GM18868 (cell line): ENCODE measurements at regions not wholly inside any gene's neighbourhood (a gene's known extent, or its start where the extent isn't known, plus 50 kb on each side); places are given as distances from the start of the nearest gene placed in this dataset.

Experiments
- ATAC-seq: cut with Tn5 transposase; IDR thresholded peaks from one replicate; pipeline ENCODE4 v1.9.1; 2021; ENCODE audit warnings: mild to moderate bottlenecking, moderate library complexity; ENCODE audit not compliant: unreplicated experiment

DNA sequence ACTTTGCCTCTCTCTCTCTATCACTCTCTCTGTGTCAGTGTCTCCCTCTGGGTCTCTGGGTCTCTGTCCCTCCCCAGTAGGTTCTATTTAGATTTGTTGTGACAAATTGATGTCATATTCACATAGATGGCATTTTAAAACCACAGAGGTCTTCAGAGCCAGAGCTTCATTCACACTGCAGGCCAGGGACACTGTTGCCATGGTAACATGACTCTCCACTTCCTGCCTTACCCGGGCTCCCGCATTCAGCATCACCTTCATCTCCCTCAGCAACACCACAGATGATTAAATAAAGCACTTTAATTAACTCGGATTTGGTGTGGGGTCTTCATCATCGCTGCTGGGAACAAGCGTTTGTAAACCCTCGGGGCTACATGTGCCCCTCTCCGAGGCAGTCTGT, 132.6 kb downstream of the ETS2 start:
- ATAC-seq: no peak

DNA sequence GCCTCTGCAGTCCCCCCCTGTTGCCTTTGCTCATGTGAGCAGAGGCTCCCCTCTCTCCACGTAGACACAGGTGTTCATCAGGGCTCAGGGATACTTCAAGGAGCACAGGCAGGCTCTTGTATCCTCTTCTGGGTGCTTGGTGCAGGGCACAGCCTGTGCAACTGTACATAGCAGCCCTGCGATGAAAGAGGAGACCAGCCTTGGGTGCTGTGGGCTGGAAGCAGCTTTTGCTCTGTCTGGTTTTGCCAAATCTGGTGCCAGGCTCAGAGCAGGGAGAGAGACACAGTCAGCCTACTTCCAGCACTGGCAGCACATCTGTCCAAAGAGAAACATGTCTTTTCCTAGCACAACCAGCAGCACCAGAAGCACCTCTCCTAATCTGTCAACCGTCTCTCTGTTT, 132.1 kb downstream of the ETS2 start:
- no peak for ATAC-seq

DNA sequence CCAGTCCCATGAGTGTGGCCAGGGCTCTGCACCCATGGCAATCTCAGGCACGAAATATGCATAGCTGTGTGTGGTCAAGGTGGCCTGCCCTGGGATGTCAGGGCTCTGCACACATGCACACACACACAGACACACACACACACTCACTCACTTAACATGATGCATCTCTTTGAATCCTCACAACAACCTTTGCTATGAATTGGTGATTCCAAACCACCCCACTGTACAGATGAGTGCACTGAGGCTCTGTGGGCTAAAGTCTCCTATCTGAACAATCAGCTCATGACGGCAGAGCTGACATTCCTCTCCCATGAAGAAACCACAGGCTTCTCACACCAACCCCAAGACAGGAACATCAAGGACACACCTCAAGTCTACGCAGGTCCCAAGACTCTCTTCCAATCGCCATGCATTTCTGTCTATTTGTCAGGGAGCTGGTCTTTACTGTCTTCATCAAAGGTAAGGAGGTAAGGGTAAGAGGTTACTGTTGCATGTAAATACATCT, 131.6 kb downstream of the ETS2 start:
- ATAC-seq: no peak

DNA sequence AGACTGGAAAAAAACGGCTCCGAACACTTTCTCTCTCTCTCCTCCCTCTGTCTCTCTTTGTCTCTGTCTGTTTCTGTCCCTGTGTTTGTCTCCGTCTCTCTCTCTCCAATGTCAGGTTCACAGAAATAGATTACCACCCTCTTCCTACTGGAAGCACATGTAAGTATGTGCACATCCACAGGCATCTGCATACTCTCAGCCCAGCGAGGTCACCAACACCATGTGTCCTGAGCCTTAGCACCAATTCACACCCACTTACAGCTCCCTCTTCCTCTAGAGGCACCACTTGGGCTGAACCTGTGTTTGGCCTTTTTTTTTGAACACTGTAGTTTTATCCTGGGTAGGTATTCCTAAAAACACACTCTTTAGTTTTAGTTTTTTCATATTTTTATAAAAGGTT, 130.5 kb downstream of the ETS2 start:
- ATAC-seq: no peak

DNA sequence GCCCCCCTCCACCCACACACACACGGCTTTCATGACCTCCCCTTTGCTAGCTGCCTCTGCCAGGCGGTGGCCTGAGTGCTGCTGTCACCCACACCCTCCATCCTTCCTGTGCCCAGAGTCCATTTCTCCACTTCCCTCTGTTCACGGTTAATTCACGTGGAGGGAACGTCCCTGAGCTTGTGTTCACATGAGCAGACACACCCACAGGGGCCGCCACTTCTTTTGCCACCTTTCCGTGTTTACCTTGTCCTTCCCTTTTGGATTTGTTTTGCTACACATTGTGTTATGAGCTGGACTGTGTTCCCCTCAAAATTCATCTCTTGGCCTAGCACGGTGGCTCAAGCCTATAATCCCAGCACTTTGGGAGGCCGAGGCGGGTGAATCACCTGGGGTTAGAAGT, 128.0 kb downstream of the ETS2 start:
- no peak for ATAC-seq

DNA sequence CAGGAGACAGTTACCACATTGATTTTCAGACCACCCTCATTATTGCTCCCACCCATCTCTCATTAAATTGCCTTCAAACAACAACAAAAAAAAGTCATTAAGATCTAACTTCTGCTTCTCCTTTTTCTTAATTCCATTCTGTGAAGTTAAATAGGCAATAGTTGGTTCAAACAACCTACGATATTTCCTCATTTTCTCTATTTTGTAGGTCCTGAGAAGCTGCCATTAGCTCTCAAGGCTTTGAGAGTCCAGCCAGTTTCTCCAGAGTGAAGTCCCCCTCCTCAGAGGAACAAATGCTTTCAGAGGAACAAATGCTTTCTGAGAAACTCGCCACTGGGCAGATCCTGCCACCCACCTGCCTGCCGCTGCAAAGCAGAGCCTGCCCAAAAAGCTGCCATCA, 125.6 kb downstream of the ETS2 start:
- ATAC-seq: no peak

DNA sequence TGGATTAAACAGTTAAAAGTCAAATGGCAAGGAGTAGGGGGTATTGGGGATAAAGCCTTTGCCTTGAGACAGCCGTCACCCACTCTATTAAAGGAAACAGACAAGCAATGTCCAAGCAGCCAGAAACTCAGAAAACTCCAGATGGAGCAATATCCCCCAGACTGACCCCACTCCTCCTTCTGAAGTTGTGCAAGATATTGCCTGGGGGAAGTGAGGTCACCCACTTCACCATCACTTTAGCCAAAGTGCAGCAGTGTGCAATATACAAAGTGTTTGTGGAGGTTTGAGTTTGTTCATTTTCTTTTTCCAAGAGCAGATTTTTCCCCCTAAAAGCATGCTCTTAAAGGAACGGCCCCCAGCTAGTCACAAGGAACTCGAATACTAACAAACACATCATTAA, 125.1 kb downstream of the ETS2 start:
- ATAC-seq: no peak

DNA sequence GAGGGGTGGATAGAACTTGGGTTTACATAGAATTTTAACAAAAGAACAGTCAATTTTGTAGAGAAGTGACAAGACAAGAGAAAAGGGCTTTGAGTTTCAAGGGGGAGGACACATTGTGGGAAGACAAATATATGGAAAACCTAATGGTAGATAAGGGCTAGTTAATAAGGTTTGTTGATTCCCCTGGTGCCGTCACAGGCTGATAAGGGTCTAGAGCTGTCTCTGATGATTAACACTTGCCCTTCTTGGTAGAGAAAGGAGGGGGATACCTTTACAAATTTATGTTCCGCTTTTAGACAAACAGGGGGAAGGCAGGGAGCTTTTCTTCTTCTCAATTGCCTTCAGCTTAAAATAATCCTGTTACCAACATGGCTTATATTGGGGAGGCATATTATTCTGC, 124.3 kb downstream of the ETS2 start:
- ATAC-seq: no peak

DNA sequence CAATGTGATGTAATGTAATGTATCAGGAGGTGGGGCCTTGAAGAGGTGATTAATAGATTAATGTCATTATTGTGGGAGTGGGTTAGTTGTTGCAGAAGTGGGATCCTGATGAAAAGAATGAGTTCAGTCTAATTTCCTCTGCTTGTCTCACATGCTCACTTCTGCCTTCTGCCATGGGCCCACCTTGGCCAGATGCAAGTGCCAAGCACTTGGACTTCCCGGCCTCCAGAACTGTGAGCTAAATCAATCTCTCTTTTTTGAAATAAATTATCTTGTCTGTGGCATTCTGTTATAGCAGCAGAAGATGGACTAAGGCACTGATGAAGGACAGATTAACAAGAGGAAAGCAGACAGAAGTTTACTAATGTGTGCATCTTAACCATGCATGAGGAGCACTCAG, 123.9 kb downstream of the ETS2 start:
- ATAC-seq: no peak

DNA sequence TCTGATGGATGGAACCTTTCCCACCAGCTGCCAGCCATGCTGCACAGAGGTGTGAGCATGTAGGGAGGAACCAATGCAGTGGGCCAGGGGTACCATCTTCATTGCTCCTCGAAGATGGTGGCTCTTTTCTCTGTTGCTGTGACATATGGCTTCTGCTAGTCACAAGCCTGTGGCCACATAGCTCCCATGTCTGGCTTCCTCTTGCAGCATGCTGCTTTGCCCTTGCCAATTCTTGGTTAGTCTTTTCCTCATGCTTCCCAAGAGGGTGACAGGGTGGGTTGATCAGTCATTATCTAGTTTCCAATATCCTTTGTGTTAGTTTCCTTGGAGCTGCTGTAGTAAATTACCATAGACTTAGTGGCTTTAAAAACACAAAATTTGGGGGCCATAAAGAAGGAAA, 123.4 kb downstream of the ETS2 start:
- ATAC-seq: no peak

DNA sequence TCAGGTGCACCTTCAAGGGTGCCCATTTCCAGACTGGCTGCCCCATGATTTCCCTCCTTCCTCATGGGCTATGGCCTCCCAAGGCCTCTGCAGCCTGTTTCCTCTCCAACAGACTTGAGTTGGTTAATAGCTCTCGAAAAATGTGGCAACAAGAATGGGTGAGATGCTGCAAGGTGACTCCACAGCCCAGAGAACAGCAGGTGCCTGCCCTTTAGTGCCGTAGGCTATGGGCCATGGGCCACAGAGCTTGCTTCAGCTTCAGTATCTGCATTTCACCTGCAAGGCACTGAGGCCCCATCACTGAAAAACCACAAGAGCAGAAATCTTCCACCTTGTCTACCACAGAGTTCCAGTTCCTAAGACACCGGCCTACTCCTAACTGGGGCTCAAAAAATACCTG, 122.0 kb downstream of the ETS2 start:
- no peak for ATAC-seq

DNA sequence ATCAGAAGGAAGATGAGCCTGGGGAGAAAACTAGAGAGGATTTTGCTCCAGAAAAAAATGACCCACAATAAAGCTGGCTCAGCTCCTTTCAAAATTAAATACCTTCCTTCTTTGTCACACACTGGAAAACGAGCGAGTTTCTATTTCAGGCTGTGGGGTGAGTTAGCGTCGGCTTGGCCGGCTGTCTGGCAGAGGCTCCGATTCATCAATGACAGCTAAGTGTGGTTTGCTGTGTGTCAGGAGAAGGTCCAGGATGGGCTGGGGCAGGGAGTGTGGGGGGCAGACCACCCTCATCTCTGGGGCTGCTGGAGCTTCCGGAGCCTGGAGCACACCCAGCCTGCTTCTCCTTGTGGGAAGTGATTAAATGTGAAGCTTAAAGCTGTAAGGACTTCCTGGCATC, 120.2 kb downstream of the ETS2 start:
- ATAC-seq: no peak

DNA sequence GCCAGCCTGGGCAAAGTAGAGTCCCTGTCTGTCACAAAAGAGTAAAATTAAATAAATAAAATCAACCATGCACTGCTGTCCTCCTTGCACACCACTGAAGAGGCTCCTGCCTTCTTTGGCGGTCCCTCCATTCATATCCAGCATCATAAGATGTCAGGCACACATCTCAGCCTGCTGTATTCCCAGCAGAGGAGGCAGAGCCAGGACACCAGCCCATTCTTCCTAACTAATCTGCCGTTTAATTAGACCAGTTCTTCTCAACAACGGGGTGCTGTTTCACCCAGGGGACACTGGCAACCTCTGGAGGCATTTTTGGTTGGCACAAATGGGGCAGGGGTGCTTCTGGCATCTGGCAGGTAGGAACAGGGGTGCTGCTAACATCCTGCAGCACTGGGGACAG, 119.7 kb downstream of the ETS2 start:
- no peak for ATAC-seq

DNA sequence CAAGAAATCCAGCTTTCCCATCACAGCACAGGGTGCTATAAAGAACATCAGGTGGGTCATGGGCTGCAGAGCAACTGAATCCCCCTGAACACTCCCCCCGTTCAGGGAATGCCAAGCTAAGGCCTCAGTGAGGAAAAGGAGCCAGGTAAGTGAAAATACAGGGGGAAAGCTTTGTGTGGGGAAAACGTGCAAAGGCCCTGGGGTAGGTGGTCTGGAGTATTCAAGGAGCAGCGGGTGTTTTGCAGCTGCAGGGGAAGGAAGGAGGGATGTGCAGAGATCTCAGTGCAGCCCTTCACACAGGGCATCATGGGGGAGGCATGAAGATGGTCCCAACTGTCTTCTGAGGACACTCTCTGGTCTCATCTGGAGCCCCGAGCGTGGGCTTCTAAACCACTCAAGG, 119.2 kb downstream of the ETS2 start:
- no peak for ATAC-seq

DNA sequence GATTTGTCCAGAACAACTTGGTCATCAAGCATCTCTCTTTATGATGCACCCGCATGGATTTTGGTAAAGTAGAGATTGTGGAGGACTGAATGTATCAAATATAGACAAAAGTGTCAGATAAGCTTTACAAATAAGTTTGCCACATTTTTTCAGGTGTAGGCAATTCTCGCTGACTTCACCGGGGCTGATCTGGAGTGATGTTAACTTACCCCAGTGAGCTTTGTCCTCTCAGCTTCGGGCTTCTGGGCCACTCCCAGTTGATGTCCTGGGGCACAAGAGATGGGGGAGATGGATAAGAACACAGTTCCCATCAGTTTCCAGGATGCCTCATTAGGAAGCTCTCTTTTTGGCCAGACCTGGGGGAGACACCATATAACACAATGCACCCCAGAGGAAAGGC, 117.7 kb downstream of the ETS2 start:
- ATAC-seq: no peak

DNA sequence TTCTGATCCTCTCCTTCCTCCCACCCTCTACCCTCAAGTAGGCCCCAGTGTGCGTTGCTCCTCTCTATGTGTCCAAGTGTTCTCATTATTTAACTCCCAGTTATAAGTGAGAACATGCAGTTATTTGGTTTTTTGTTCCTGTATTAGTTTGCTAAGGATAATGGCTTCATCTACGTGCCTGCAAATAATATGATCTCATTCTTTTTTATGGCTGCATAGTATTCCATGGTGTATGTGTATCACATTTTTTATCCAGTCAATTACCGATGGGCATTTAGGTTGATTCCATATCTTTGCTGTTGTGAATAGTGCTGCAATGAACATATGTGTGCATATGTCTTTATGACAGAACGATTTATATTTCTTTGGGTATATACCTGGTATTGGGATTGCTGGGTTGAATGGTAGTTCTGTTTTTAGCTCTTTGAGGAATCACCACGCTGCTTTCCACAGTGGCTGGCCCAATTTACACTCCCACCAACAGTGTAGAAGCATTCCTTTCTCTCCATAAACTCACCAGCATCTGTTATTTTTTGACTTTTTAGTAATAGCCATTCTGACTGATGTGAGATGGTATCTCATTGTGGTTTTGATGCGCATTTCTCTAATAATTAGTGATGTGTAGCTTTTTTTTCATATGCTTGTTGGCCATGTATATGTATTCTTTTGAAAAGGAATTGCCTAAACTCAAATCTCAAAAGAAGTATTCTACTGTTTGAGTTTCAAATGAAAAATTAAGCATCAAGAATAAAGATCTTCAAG, 116.9 kb downstream of the ETS2 start:
- ATAC-seq: no peak

DNA sequence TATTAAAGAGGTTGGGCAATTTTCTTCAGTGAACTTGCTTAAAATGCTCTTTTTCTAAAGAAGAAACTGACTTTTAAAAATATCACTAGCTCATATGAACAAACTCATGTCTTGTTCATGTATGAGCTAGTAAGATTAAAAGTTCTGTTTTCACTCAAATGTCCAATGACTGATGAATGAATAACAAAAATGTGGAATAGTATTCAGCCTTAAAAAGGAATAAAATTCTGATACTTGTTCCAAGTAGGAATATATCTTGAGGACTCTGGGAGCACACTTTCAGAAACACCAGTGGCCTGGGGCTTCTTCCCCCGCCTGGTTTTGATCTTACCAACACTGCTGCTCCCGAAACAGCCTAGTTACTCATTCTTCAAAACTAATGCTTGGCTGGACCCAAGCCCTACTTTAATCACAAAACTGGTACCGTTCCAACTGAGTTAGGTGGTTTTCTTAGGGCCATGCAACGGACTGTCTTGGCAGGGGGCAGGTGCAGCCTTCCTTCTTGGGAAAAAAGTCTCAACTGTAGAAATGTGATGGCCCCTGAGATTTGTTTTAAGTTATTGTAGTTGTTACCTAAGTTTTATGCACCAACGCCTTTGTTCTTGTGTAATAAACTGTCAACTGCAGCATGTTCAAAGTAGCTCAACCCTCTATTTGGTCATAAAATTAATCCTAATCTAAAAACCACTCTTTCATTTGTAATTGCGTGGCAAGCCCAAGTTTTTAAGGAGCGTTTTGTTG, 116.0 kb downstream of the ETS2 start:
- ATAC-seq: no peak

DNA sequence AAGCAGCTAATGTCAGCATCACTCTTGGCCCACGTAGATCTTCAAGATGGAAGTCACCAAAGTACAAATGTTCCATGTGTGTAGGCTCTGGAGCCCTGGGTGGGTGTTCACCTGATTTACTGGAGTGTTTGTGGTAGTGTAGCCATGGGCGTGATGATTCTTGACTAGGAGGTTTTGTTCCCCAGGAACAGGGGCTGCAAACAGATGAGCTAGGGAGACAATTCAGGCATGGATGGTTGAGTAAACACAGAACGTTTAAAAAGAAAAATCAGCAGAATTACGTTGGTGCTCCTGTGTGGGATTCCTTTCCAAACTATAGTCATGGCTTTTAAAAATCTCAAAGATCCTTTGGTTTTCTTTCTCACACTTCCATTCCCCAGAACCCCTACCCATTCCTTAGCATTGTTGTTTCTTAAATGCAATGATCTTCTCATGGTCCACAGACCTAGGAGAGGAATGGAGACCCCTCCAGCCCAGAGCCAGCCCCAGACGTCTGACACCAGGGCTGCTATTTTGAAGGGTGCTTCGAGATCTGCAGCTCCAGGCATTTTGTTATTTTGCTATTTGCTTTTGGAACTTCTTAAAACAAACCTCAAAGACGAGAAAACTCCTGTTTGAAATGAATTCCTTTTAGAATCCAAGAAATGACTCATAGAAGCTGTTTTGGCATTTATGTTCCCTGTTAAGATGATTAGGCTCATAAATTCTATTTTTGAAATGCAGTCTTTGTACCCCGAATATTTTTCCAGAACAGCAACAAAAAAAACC, 115.1 kb downstream of the ETS2 start:
- ATAC-seq: no peak

DNA sequence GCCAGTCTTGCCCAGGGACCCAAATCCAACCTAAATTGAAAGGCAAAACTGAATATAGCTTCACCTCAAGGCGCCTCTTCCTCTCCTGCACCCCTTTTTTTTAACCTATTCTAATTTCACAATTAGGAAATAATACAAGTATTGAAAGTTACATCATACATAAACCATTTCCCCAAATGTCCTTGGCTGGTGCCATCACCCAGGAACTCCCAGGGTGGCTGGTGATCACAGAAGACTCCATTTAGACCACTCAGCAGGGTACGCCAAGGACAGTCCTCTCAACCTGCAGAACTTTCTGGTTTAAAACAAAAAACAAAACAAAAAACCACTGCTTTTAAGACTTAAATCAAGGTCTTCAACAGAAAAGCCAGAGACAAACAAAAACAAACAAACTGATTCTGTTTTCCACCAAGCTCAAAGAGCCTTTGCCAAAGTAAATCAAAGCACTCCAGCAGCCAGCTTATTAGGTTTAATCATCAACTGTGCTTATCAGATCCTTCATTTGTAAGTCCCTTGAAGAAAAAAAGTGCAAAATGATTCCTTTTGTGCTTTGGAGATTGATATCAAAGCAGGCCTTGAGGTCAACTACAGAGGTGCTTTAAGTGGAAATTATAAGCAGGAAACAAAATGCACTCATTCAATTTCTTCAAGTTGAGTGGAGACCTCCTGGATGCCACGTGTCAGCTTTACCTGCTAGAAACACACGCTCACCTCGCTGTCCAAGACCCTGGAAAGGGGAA, 113.0 kb downstream of the ETS2 start:
- ATAC-seq: no peak

DNA sequence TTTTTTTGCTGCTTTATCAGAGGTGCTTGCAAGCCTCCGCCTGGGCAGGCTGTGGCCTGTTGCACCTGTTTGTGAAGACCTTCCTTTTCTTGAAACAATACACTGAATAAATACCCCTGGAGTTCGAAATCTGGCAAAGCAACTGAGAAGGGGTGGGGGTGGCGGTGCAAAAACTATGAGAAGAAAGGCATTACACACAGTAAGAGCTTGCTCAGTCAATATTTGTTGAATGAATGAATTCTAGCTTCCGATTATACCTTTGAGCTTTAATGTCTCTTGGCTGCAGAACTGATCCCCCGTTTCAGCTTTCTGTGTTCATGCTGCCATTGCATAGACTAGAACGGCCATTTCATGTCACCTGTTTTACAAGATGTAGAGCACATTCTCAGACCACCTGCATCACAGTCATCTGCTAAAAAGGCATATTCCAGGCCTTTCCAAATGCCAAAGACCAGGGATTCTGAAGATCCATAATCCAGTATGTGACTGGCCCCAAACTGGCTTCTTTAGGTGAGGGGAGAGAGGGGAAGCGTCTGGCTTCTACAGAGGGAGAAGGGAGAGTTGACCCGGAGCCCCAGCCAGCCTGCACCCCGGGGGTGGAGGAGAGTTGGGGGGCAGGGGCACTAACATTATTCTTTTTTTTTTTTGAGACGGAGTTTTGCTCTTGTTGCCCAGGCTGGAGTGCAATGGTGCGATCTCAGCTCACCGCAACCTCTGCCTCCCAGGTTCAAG, 111.5 kb downstream of the ETS2 start:
- no peak for ATAC-seq
